ENCODE measurements at regions not wholly inside any gene's neighbourhood (a gene's known extent, or its start where the extent isn't known, plus 50 kb on each side); places are given as distances from the start of the nearest gene placed in this dataset.

DNA sequence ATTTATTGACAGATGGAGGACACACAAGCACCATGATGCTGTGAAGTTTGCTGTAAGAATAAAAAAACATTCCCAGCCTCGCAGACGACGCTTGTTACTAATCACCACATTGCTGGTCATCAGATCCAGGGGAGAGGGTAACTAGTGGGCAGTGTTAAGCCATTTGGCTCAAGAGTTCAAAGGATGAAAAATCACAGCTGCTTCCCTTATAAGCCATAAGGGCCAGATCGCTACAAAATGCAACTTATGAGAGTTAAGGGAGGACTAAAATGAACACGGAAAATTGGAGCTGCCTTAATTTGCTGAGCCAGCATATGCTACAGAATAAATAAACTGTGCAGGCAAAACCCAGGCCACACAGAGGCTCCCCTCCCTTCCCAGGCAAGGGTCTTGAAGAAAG, 522.6 kb downstream of the TDRD15 start:
- ATAC-seq (ENCODE audit: low read depth) (no peak), DNase-seq (no peak)
- intact Hi-C loops (cut with micrococcal nuclease) (no loop called here), in situ Hi-C loops (cut with MboI; ENCODE audit: low sequenced_read_pairs) (no loop called here), dilution Hi-C loops (cut with HindIII; ENCODE audit: low sequenced_read_pairs, unreplicated experiment) (no loop called here)
- WGBS, 2 experiments (ENCODE audit: extremely low coverage in 2 of 2, insufficient read length in 1 of 2) = no CpG with 5 or more reads among the region's 5 CpGs
- Histone ChIP-seq H3K18ac (ENCODE audit: low read depth, low read length) (peak overlapping the region; percentile 69), H2AFZ (replicated peaks; ENCODE audit: low read length, poor library complexity) (no peak overlapping the region), H2BK15ac (ENCODE audit: low read depth, low read length) (peak overlapping the region; percentile 5; the same call in 2 of the 3 replicates), H3K4me2 (ENCODE audit: low read depth, low read length) (no peak overlapping the region), H4K8ac (ENCODE audit: low read depth in 2 of 2, low read length in 2 of 2) (peak overlapping the region in 1 of 2 experiments; percentile 65; a peak in 2 of 4 replicates), H3K27me3 (ENCODE audit: control insufficient read depth, insufficient read depth, low read length) (no peaks in the 10 kb centered on the region), H3K4me3 (ENCODE audit: insufficient read depth, low read depth, low read length) (no peak overlapping the region), H2BK5ac (ENCODE audit: low read depth, low read length, poor library complexity, severe bottlenecking) (no peak overlapping the region), H4K20me1 (ENCODE audit: insufficient read depth, low read length) (no peaks in the 10 kb centered on the region), H3K27ac (ENCODE audit: insufficient read depth, low read length) (peak overlapping the region; percentile 9; the same call in 1 of the 2 replicates), H3K14ac (replicated peaks; ENCODE audit: low read depth, low read length) (peak overlapping the region; percentile 68; the same call in 1 of the 2 replicates), H3K9me1 (ENCODE audit: insufficient read depth, low read length) (no peaks in the 10 kb centered on the region), H4K5ac (ENCODE audit: low read depth, low read length) (peak overlapping the region; percentile 87), H2BK20ac (ENCODE audit: low read depth, low read length) (peak overlapping the region; percentile 85), H2AK9ac (replicated peaks; ENCODE audit: low read depth, low read length, poor library complexity) (no peak overlapping the region), H4K91ac (ENCODE audit: insufficient read depth, low read depth, low read length) (peak overlapping the region; percentile 73), H3K9me3 (ENCODE audit: control insufficient read depth, insufficient read depth, low read length) (no peaks in the 10 kb centered on the region), H3K9ac (ENCODE audit: low read depth, low read length) (no peak overlapping the region), H3K36me3 (ENCODE audit: control insufficient read depth, insufficient read depth, low read length) (no peaks in the 10 kb centered on the region), H3K23ac (ENCODE audit: low read depth, low read length) (peak overlapping the region; percentile 20), H3K79me1 (ENCODE audit: low read depth in 1 of 2, low read length in 2 of 2) (no peaks in the 10 kb centered on the region), H3K4ac (ENCODE audit: low read depth, low read length) (peak overlapping the region; percentile 87), H2BK120ac (ENCODE audit: low read depth, low read length) (peak overlapping the region; percentile 83), H3K56ac (ENCODE audit: extremely low read depth, insufficient read depth, low read length) (no peak overlapping the region; the same call in 1 of the 2 replicates), H3K4me1 (ENCODE audit: control insufficient read depth, insufficient read depth, low read length) (peaks cover 14% of the 10 kb centered on the region), H2AK5ac (ENCODE audit: low read depth, low read length) (no peak overlapping the region)
- CTCF ChIA-PET = interaction anchor here (0.6 to 1.5 kb wide), 2 partner anchors 14 to 111 kb away, joined by 3 to 4 read pairs; no protein-coding TSS in a partner anchor
- TF ChIP-seq POLR2A (IDR thresholded peaks at IDR 0.05; ENCODE audit: low read depth, low read length) = no peak
- TF ChIP-seq RCOR1 (IDR thresholded peaks at IDR 0.05; ENCODE audit: insufficient replicate concordance, low read length) = no peak
- no peak for TF ChIP-seq SMC3 (IDR thresholded peaks at IDR 0.05; ENCODE audit: low read depth, low read length)
- TF ChIP-seq MAFK (IDR thresholded peaks at IDR 0.05; ENCODE audit: low read depth, low read length) = peak; percentile 90
- no peak for TF ChIP-seq RAD21 (IDR thresholded peaks at IDR 0.05; ENCODE audit: low read length)
- no peak for TF ChIP-seq BHLHE40 (IDR thresholded peaks at IDR 0.05; ENCODE audit: low read depth, low read length)
- POLR2A ChIA-PET (ENCODE audit: unreplicated experiment) = interaction anchor here (1.0 kb wide), 1 partner anchor 11 kb away, joined by 4 read pairs; no protein-coding TSS in a partner anchor
- BruUV-seq (replicated peaks) = no TSS peak

Data from IMR-90 (cell line).